GM23248 (cell line): ENCODE measurements at regions not wholly inside any gene's neighbourhood (a gene's known extent, or its start where the extent isn't known, plus 50 kb on each side); places are given as distances from the start of the nearest gene placed in this dataset.

Experiments used
- EZH2 ChIP-seq: fragments of 200-600 bp; sonication (generic); IDR thresholded peaks from 2 replicates; pipeline ENCODE4 v1.6.1; 2018; ENCODE audit warnings: antibody characterized with exemption, mild to moderate bottlenecking; ENCODE audit not compliant: insufficient read depth, poor library complexity, severe bottlenecking
- EZH2phosphoT487 ChIP-seq: fragments of 200-600 bp; sonication (generic); IDR thresholded peaks from 2 replicates; pipeline ENCODE4 v1.6.1; 2018; ENCODE audit warnings: antibody characterized with exemption, moderate library complexity, mild to moderate bottlenecking, low read depth; ENCODE audit not compliant: insufficient read depth

GRCh38 chr1:170339534-170339933, 192.4 kb upstream of the GORAB start:
- TF ChIP-seq EZH2 (no peak), EZH2phosphoT487 (no peak)
